Stimulated activated CD4-positive, alpha-beta T cell treated with anti-CD3 and anti-CD28 coated beads, Interleukin-1b, Interleukin-23, amount 100 ng/mL, for 48 hours (primary cell): ENCODE measurements at regions not wholly inside any gene's neighbourhood (a gene's known extent, or its start where the extent isn't known, plus 50 kb on each side); places are given as distances from the start of the nearest gene placed in this dataset.

Experiments
- DNase-seq: peaks from one replicate; pipeline ENCODE4 v3.0.0-alpha.2; 2020

DNA sequence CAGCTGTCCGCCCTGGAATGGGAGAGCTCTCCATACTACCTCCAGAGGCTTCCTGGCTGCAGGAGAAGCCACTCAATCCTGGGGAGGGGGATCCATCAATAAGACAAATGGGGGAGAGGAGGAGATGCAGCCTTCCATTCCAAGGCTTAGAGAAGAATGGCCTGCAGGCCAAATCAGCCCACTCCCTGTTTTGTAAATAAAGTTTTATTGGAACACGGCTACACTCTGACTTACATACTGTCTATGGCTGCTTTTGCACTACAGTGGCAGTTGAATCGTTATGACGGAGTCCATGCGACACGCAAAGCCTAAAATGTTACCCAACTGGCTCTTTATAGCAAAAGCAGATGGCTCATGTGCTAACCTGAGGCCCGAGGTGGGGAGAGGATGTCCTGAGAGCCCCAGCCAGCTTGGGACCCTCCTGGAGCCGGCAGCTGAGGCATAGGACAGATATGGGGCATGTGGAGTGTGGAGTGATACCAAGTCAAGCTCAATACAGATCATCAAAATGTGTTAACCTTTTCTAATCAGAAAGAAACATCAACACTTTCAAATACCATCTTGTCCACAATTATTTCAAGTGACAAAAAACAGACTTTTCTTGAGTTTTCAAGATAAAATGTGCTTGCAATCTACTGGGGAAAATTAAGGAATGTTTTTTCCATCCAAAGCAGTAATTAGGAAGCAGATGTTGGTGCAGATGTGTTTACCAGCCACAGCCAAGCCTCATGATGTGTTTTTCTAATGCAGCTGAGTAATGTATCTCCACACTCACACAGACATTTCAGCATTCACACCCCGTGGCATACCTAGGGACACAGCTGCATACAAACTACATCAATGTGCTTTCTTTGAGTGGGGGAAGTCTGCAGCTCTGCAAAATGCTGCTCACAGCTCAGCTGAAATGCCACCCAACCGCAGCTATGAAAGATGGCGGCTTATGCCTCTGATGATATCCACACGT, 181.6 kb downstream of the SHANK2 start:
- no peak for DNase-seq

GRCh38 chr11:71068963-71069362, 183.4 kb downstream of the SHANK2 start:
- DNase-seq, result no peak

DNA sequence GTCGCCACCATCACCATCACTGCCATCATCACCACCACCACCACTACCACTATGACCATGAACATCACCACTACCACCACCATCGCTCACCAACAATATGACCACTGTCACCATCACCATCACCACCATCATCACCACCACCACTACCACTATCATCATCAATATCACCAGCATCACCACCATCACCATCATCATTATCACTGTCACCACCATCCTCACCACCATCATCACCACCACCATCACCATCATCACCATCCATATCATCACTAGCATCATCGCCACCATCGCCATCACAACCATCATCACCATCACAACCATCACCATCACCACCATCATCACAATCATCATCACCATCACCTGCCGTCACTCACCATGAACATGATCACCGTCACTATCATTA, 184.6 kb downstream of the SHANK2 start:
- DNase-seq, result no peak

DNA sequence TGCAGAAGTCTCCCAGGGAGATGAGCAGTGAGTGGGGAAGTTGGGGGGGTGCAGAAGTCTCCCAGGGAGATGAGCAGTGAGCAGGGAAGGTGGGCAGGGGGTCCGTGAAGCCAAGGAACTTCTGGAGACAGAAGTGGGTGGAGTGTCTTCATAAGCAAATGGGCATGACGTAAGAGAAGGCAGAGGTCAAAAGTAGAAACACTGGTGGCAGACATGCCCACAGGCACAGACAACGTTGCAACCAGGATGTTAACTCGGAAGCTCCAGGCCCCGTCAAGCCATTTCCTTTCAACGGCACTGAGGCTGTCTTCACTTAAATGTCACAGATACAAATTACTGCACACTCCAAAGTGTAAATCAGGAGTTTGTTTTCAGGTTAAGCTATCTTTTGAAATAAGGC, 186.1 kb downstream of the SHANK2 start:
- DNase-seq, result no peak

DNA sequence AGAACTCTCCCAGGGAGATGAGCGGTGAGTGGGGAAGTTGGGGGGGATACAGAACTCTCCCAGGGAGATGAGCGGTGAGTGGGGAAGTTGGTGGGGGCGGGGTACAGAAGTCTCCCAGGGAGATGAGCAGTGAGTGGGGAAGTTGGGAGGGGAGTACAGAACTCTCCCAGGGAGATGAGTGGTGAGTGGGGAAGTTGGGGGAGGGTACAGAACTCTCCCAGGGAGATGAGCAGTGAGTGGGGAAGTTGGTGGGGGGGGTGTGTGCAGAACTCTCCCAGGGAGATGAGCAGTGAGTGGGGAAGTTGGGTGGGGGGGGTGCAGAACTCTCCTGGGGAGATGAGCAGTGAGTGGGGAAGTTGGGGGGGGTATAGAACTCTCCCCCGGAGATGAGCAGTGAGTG, 186.5 kb downstream of the SHANK2 start:
- DNase-seq, result no peak

- DNase-seq, result no peak
Measured at GRCh38 chr11:71064702-71065515, 187.5 kb downstream of the SHANK2 start.

GRCh38 chr11:71064183-71064582, 188.2 kb downstream of the SHANK2 start:
- no peak for DNase-seq

GRCh38 chr11:71063129-71063528, 189.2 kb downstream of the SHANK2 start:
- DNase-seq, result no peak

DNA sequence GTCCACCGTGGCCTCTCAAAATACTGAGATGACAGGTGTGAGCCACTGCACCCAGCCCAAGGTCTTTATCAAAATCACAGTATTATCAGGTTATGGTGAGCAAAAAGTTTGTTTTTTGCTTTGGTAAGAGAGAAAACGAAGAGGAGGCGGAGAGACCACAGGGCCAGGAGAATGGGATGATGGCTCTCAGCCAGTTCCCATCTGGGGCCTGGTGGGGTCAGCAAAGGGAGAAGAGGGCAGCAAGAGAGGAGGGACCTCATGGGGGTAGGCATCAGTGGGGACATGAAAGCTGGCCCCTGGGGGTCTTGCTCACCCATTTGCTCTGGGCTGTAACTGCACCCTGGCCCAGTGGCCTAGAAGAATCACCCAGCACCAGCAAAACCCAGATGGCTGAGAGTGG, 190.2 kb downstream of the SHANK2 start:
- DNase-seq, result no peak

- DNase-seq, result no peak
Measured at GRCh38 chr11:71060391-71060791, 192.0 kb downstream of the SHANK2 start.

DNA sequence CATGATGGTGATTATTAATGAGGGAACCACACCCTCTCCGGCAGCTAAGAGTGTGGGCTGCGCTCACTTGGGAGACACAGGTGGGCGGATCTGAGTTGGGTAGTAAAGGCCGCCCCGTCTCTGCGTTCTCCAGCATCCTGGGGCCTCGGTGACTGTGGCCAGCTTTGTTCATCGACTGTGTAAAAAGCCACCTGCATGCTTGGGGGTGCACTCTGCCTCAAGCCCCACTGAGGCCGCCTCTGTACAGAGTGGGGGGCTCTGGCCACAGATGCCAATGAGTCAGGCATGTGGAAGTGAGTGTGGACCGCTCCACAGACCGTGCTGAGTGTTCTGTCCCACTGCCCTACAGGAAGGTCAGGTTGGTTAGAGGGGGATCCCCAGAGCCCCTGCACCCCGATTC, 192.7 kb downstream of the SHANK2 start:
- no peak for DNase-seq

- DNase-seq, result no peak
Measured at GRCh38 chr11:71055925-71056324, 196.5 kb downstream of the SHANK2 start.
